HTR-8/SVneo (cell line): ENCODE measurements at regions not wholly inside any gene's neighbourhood (a gene's known extent, or its start where the extent isn't known, plus 50 kb on each side); places are given as distances from the start of the nearest gene placed in this dataset.
"Not testable (repeated sequence)": the region's sequence is repeated elsewhere in the genome, so short reads cannot be mapped to it uniquely, and the experiment has no call there.

Source experiments
- DNase-seq: peaks from one replicate; pipeline ENCODE4 v3.0.0; 2011; ENCODE audit warnings: low spot score, mixed read lengths; ENCODE audit not compliant: insufficient read length
- FAIRE-seq: peaks from 2 replicates; lab custom pipeline; 2011; peaks lifted over from hg19 to GRCh38; lab: Jason Lieb, UNC

DNA sequence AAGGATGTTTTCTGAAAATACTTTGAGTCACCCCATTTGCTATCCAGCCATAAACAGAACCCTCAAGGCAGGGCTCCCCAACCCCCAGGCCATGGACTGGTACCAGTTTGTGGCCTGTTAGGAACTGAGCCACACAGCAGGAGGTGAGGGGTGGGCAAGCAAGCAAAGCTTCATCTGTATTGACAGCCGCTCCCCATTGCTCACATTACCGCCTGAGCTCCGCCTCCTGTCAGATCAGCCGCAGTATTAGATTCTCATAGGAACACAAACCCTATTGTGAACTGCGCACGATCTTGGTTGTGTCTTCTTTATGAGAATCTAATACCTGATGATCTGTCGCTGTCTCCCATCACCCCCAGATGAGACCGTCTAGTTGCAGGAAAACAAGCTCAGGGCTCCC is 543.8 kb downstream of the CBLN4 start:
- peak; percentile 72 for FAIRE-seq

DNA sequence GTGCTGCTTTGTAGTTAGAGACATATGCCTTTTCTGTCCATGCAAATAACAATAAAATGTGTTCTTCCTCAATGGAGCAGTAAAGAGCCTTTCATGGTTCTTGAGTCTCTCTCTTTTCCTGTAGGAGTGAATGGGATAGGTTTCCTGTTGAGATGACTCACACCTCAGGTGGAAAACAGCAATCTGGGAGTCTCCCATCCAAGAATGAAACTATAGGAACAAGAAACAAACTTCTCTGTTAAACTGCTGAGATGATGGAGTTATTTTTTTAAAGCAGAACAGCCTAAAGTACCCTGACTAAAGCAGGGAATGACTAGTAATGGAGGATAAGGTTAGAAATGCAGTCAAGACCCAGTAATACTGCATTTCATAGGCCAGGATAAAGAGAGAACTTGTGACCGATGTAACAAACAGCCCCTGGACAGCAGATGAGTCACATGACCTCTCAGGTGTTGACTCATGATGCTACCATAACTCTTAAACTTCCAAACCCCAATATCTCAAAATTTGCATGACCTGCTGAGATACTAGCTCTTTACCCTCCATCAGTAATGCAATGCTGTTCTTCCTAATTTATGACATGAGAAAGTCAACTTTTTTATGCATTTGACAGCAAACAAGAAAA is 548.9 kb downstream of the CBLN4 start:
- DNase-seq = no peak
- no peak for FAIRE-seq

More for the DNA sequence above, 543.8 kb downstream of the CBLN4 start:
- DNase-seq = no peak

DNA sequence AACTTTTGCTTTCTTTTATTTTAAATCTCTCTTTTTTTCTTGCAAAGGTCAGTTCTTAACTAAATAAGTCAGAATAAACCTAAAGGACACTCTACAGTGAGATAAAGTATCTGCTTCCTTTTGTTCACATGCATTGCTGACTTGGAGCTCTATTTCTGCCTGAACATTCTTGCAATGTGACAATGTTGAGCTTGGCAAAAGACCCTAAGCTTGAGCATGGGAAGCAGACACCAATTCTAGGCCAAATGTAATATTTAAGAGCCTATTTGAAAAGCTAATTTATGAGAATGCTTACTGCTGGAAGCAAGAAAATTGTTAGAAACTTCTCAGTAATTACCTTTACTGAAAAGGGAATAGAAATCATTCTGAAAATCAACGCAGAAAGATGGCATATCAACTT is 556.2 kb downstream of the CBLN4 start:
- DNase-seq = no peak
- no peak for FAIRE-seq

DNA sequence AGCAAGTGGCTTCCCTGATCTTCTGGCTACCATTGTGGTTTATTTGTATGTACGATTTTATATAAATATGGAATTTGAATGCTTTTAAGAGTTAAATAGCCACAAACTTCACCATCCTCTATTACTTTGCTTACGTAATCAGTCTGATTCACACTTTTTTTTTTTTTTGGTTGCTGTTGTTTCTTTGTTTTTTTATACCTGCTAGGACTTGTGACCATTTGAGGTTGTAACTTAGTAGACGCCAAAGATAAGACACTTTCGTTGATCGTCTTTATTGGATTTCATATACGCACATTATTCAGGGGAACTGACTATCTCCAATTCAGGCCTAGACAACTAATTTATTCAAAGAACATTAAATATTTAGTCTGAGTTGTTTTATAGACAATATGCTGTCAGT is 559.0 kb downstream of the CBLN4 start:
- DNase-seq (no peak), FAIRE-seq (peak; percentile 23)

DNA sequence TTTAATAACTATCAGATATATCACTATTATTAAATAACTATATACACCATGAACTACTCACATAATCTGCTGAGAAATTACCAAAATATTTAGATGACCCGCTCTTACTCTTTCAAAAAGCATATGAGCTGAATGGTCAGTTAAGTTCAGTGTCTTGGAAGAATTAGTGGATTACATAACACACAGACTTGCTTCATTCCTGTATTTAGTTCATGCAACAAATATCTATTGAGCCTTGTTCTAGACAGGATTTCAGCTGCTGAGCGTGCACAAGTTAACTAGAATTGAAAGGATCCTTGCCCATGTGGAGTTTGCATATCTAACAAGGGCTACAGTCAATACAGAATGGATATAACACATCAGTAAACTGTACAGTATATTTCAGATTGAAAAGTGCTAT is 566.2 kb downstream of the CBLN4 start:
- peak; percentile 72 for FAIRE-seq
- no peak for DNase-seq

DNA sequence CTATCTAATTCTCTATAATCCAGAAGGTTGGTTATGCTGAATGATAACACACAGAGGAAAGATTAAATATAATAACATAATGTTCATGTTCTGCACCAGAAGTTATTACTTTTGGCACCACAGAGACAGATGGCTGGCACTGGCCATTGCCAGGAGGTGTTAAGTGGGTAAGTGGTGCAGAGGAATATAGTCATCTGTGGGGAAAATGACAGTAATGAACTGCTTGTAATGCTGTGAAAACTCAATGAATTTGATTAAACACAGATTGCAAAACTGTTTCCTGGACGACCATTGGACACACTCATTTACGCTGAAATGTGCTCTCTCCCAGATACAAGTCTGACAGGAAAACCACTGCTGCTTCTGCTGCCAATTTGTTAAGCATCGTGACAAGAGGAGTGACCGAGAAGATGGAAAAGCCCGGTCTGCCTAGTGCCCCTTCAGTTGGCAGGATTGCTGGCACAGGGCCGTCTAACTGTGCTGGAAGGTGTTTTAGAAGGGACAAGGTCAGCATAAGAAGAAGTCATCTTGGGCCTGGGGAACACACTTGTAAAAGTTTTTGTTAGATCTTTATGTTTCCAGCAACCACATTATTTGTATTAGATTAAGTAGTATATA is 567.4 kb downstream of the CBLN4 start:
- no peak for DNase-seq
- peak; percentile 84 for FAIRE-seq

DNA sequence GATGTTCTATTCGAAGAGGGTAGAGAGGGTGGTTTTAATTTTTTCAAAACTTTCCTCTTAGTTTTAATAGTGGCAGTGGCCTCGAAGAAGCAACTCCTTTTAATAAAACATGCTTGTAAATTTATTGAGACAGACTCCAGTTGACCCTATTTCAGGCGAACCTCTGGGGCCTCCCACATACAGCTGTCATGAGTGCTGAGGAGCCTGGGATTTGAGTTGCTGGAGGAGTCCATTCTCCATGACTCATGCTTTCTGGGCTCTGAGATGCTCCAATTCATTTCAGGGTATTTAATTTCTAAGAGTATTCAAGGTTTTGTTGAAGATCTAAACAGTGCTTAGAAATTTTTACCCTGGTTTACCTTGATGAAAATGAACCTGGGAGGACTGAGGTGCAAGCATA is 580.4 kb downstream of the CBLN4 start:
- FAIRE-seq (no peak), DNase-seq (no peak)

DNA sequence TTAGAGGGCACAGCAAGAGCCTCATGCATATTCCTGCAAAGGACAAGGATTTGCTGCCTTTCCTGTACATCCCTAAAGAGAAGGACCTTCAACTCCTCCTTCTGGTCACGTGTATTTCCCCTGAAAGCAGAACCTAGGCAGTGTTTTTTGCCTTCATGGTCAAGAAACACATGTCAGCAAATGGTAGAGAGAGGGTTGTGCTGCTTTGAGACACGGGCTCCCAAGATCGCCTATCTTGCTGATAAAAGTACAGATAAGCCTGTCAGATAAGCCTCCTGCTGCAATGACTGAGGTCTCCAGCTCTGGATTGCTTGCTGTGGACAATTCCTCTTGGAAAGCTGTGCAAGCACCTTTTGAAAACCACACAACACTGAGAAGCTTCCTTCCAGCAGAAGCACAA is 580.8 kb downstream of the CBLN4 start:
- FAIRE-seq = no peak
- DNase-seq = no peak

DNA sequence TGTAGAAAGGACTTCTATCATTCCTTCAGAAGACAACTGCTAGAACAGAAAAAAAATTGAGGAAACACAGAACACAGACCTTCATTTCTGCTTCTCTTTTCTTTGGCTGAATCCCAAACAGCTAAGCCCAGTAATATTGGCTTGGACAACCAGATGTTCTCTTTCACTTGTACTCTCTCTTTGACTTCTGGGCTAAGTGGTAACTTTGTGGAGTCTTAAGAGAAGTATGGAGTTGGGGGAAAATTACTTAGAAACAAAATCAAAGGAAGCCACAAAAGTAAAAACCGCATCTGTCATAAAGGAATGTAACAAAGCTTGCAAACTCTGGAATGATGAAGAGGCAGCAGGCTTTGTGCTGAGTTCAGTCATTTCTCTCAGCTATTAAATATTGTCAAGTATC is 587.5 kb downstream of the CBLN4 start:
- FAIRE-seq = no peak

DNA sequence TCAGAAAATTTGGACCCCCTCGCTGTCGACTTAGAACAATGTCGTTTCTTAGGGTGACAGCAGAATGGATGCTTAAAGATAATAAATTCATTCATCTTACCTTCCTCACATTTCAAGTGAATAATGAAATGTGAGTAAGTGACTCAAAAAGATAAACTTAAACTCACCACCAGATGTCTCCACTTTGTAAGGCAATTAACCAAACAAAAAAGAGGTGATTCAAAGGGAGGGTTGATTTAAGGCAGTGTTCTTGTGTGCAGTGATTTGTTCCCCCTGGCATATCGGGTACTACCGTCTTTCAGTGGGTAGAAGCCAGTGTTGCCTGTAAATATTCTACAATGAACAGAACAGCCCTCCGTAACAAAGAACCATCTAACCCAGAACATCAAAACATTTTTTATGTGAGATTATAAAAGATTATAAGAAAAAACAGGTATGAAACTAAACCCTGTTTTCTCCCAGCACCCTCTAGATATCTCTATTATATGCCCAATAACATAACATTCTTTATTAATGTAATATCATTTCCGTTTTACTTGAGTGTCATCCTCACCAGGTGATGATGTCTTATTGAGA is 589.7 kb downstream of the CBLN4 start:
- DNase-seq (no peak), FAIRE-seq (peak; percentile 72)

More for the DNA sequence above, 587.5 kb downstream of the CBLN4 start:
- no peak for DNase-seq

DNA sequence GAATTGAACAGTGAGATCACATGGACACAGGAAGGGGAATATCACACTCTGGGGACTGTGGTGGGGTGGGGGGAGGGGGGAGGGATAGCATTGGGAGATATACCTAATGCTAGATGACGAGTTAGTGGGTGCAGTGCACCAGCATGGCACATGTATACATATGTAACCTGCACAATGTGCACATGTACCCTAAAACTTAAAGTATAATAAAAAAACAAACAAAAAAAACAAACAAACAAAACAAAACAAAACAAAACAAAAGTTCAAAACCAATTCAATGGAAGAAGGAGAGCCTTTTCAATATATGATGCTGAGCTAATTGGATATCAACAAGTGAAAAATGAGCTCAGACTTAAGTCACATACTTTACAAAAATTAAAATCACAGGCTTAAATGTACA is 592.8 kb downstream of the CBLN4 start:
- not testable (repeated sequence) for DNase-seq, FAIRE-seq

DNA sequence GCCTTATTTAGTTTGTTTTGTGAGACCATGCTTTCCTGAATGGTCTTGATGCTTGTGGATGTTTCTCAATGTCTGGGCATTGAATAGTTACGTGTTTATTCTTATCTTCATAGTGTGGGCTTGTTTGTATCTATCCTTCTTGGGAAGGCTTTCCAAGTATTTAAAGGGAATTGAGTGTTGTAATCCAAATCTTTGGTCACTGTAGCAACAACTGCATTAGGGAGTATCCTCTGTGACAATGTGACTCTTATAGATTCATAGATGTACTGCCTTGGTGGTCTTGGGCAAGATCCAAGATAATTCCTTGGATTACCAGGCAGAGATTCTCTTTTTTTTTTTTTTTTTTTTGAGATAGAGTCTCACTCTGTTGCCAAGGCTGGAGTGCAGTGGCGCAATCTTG is 598.4 kb downstream of the CBLN4 start:
- DNase-seq (no peak), FAIRE-seq (no peak)

DNA sequence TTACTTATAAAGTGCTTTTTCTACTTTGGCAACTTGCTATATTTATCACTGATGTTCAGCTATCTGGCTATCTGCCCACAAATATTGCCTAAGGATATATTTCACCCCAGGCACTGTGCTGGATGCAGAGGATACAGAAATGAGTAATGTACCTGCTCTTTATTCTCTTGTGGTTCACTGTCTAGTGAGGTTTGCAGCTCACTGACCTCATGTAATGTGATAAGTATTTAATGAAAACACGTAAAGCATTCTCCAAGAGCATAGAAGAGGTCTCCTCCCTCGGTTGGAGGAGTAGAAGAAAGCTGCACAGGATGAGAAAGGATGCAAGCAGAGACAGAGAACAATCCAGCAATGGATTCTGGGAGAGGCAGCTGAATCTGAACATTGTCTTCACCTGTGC is 610.7 kb downstream of the CBLN4 start:
- FAIRE-seq (peak; percentile 66), DNase-seq (no peak)

DNA sequence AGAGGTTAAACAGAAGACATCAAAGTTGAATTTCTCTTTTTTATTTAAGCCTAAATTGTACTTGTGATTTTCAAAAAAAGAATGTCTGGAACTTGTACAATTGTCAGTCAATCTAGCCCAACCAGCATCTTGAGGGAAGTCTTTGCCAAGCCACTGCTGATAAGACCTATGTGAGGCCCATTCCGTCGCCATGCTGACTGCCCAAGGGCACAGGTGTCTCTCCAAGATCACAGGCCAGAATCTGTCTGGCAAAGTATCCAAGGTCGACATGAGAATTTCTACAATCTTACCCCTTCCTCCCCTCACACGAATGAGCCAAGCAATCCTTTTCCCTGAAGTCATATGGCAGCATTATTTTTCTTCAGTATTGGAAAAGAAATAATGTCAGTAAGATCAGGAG is 614.5 kb downstream of the CBLN4 start:
- no peak for FAIRE-seq

DNA sequence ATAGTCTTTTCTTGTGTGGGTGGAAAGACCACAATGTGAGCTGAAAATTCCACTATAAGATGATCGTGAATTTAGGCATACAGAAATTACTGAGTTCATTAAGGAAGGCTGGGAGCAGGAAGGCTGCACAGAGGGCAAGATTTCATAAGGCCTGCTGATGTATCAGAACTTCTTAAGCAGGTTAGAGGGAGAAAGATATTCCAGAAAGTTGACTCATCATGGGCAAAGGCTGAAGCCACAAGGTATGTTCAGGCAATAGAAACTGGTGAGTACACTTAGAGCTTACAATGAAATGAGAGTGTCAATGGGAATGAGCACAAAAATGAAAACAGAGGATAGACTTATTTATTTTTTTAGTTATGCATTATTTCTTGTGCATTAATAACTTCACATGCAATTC is 618.6 kb downstream of the CBLN4 start:
- DNase-seq (no peak), FAIRE-seq (peak; percentile 52)

More for the DNA sequence above, 614.5 kb downstream of the CBLN4 start:
- DNase-seq = no peak

DNA sequence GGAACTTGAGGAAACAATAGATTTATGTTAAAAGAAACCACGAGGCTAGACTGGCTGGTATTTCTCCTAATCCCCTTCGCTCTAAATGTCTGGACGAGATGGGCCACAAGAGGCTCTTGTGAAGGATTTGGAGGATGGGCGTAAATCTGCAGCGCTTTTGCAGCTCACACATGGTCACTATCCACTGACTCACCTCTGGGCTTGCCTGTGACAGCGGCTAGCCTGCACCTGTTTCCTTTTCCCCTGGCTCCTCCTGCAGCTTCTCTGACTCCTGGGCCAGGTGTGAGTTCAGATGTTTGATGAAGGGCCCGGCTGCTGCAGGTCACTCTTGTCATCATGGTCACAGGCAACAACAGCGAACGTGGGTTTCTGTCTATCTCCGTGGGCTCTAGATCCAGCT is 629.4 kb downstream of the CBLN4 start:
- FAIRE-seq = no peak

DNA sequence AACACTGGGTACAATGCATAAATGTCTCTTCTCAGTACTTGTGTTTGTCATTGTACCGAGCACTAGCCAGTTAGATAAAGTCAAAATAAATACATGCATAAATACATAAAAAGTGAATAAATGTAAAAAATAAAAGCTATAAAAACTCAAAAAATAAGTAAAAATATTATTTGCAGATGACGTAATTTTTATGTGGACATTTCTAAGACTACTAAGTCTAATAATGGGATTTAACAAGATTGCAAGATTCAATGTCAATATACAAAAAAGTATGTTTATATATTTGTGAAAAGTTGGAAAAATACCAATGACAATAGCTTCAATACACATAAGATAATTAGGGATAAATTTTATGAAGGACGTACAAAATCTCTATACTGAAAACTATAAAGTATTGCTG is 639.6 kb downstream of the CBLN4 start:
- DNase-seq (no peak), FAIRE-seq (no peak)

More for the DNA sequence above, 629.4 kb downstream of the CBLN4 start:
- no peak for DNase-seq

DNA sequence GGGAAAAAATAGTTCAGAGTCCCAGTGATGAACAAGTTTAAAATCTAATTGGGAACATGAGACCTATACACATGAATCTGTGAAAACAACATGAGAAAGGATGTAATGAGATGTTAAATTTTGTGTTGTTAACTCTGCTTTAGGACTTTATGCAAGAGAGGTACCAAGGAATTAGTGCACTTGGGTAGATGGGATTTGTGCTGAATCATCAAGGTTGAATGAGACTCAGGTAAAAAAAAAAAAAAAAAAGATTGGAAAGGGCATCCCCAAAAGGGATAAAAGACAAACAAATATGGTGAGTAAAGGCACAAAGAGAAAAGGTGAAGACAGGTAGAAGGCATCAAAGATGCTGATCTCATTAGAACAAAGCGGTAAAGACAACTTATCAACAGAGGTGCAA is 644.4 kb downstream of the CBLN4 start:
- DNase-seq = no peak
- FAIRE-seq = peak; percentile 89

DNA sequence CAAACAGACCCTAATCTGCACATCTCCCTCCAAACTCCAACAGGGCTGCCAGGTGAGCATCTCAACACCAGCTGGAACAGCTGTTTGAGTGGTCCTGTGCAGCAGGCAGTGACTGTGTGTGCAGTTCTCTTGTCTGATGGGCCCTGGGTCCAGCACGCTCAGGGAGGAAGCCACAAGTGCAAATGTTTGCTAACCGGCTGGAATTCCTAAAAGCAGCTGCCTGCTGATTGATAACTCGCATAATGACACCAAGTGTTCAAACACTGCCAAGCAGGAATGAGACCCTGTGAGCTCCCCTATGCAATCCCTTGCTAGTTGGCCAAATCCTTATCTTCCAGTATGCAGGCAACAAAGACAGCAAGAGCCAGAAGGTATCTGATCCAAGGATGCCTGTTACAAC is 650.6 kb downstream of the CBLN4 start:
- no peak for DNase-seq
- peak; percentile 26 for FAIRE-seq

DNA sequence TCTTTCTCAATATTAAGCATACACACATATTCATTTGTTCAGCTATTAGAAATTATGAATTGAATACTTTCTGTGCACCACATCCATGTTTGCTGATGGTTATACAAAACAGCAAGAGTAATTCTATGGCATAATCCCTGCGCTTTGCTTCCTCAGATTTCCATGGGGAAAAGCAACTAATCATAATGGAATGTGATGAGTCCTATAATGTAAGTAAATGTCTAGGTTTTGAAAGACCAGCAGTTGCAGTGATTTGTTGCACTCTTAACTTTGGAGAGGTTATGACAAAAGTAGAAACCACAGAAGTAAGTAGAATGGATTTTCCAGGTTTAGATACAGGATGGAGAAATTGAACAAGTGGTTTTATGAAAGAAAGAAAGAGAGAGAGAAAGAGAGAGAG is 652.1 kb downstream of the CBLN4 start:
- FAIRE-seq = peak; percentile 38
- no peak for DNase-seq

DNA sequence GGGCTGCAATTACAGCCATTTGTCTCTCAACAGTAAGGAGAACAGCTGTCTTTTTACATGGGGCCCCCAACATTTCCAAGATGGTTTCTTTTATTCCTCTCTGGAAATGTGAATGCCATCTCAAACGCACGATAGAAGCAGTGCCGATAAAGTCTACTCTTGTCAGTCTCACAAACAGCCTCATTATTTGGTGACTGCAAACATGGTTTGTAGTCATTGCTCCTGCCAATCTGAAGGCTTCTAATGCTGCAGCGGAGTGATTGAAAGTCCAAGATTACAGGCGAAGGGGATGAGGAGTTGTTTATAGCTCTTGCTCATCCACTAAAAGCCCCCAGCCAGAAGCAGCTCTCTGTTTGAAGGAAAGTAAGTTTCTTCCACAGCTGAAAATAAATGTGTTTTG is 657.1 kb downstream of the CBLN4 start:
- DNase-seq (no peak), FAIRE-seq (peak; percentile 55)

DNA sequence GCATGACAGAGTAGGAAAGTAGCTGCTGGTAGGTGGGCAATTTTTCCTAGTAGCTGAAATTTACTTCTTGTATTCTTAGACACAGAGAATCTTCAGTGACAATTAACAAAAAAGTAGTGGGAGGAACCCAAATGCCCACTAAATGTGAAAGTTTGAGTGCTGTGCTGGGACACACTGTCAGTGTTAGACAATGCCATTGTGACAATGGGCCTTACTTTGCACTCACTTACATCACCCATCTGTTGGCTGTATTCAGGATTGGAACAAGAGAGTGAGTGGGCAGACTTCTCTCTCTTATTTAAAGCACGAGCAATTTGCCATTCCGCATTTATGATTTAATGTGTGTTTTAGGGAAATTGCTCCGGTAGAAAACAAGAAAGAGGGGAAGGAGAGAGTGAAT is 662.5 kb downstream of the CBLN4 start:
- no peak for FAIRE-seq

More for the DNA sequence above, 662.5 kb downstream of the CBLN4 start:
- no peak for DNase-seq
